ENCODE measurements at regions not wholly inside any gene's neighbourhood (a gene's known extent, or its start where the extent isn't known, plus 50 kb on each side); places are given as distances from the start of the nearest gene placed in this dataset.

DNA sequence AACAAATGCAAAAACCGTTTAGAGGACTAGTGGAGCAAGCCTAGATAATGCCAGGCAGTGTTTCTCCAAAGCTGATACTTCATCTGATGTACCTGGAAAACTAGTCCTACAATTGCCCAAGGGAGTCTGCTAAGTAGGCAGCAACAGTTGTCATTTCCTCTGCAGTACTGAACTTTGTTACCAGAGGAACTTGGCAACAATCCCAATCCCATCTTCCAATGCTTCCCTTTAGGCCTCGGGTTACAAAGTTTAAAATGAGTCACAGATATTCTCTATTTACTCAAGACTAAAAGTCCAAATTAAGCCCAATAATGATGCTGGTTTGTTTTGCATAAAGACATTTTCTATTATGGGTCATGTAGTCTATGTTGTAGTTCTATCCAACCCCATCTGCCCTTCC lies 120.0 kb upstream of the GLRA2 start:
- no peaks in the 10 kb centered on the region for H3F3A ChIP-seq (ENCODE audit: insufficient read depth, low read length, poor library complexity, severe bottlenecking)
- no peaks in the 10 kb centered on the region for H3K9me2 ChIP-seq (ENCODE audit: insufficient read depth, low read length)
- no peak for TF ChIP-seq SMC3 (conservative IDR thresholded peaks at IDR 0.05; ENCODE audit: poor library complexity)
- no peak for TF ChIP-seq EP300 (conservative IDR thresholded peaks at IDR 0.05; ENCODE audit: poor library complexity, severe bottlenecking)
- H3K27ac ChIP-seq (ENCODE audit: low read length) = no peak overlapping the region
- no peak overlapping the region for H2AFZ ChIP-seq (ENCODE audit: low read depth, low read length)
- H3K9me3 ChIP-seq (ENCODE audit: low read length) = no peaks in the 10 kb centered on the region
- H4K20me1 ChIP-seq (ENCODE audit: insufficient read depth) = no peaks in the 10 kb centered on the region
- H3K4me3 ChIP-seq (ENCODE audit: low read length) = no peak overlapping the region
- H3K9ac ChIP-seq (ENCODE audit: low read length) = no peak overlapping the region
- H3K4me2 ChIP-seq (ENCODE audit: low read length) = no peak overlapping the region
- no peaks in the 10 kb centered on the region for H3K27me3 ChIP-seq (ENCODE audit: insufficient read depth, low read depth, low read length)
- H3K79me2 ChIP-seq (replicated peaks; ENCODE audit: insufficient read depth, low read length) = no peaks in the 10 kb centered on the region
- no peaks in the 10 kb centered on the region for H3K36me3 ChIP-seq (ENCODE audit: insufficient read depth, low read length)

DNA sequence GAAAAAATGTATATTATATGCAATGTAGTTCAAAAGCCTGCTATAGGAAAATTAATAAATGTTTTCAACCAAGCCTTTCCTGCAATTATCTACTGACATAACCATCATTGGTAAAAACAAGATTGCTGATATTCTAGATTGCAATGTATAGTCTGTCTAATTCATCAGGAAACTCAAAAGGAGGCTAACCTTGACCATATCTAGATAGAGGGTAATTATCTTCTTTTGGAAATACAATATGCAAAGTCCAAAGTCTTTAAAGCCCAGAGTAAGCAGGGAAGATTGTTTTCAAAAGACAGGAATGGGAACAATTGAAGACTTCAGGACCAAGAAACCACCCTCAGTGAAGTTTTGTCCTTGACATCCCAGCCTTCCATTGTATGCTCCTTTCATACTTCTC lies 123.1 kb upstream of the GLRA2 start:
- no peak for TF ChIP-seq POLR2AphosphoS5 (IDR thresholded peaks at IDR 0.05)
- TF ChIP-seq, protein P1, sequence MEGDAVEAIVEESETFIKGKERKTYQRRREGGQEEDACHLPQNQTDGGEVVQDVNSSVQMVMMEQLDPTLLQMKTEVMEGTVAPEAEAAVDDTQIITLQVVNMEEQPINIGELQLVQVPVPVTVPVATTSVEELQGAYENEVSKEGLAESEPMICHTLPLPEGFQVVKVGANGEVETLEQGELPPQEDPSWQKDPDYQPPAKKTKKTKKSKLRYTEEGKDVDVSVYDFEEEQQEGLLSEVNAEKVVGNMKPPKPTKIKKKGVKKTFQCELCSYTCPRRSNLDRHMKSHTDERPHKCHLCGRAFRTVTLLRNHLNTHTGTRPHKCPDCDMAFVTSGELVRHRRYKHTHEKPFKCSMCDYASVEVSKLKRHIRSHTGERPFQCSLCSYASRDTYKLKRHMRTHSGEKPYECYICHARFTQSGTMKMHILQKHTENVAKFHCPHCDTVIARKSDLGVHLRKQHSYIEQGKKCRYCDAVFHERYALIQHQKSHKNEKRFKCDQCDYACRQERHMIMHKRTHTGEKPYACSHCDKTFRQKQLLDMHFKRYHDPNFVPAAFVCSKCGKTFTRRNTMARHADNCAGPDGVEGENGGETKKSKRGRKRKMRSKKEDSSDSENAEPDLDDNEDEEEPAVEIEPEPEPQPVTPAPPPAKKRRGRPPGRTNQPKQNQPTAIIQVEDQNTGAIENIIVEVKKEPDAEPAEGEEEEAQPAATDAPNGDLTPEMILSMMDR (IDR thresholded peaks at IDR 0.05; ENCODE audit: poor library complexity, severe bottlenecking) = no peak
- TF ChIP-seq RAD21 (conservative IDR thresholded peaks at IDR 0.05) = no peak
- TF ChIP-seq EZH2 (IDR thresholded peaks at IDR 0.05; ENCODE audit: borderline replicate concordance, insufficient read depth, low read length, poor library complexity, severe bottlenecking) = no peak
- no peak for TF ChIP-seq TAF1 (IDR thresholded peaks at IDR 0.05; ENCODE audit: low read depth)
- no peak for TF ChIP-seq MXI1 (conservative IDR thresholded peaks at IDR 0.05; ENCODE audit: poor library complexity, severe bottlenecking)
- no peak for TF ChIP-seq EP300 (conservative IDR thresholded peaks at IDR 0.05; ENCODE audit: poor library complexity, severe bottlenecking)
- TF ChIP-seq, protein P2, sequence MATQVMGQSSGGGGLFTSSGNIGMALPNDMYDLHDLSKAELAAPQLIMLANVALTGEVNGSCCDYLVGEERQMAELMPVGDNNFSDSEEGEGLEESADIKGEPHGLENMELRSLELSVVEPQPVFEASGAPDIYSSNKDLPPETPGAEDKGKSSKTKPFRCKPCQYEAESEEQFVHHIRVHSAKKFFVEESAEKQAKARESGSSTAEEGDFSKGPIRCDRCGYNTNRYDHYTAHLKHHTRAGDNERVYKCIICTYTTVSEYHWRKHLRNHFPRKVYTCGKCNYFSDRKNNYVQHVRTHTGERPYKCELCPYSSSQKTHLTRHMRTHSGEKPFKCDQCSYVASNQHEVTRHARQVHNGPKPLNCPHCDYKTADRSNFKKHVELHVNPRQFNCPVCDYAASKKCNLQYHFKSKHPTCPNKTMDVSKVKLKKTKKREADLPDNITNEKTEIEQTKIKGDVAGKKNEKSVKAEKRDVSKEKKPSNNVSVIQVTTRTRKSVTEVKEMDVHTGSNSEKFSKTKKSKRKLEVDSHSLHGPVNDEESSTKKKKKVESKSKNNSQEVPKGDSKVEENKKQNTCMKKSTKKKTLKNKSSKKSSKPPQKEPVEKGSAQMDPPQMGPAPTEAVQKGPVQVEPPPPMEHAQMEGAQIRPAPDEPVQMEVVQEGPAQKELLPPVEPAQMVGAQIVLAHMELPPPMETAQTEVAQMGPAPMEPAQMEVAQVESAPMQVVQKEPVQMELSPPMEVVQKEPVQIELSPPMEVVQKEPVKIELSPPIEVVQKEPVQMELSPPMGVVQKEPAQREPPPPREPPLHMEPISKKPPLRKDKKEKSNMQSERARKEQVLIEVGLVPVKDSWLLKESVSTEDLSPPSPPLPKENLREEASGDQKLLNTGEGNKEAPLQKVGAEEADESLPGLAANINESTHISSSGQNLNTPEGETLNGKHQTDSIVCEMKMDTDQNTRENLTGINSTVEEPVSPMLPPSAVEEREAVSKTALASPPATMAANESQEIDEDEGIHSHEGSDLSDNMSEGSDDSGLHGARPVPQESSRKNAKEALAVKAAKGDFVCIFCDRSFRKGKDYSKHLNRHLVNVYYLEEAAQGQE (IDR thresholded peaks at IDR 0.05; ENCODE audit: borderline replicate concordance) = no peak
- TF ChIP-seq SMC3 (conservative IDR thresholded peaks at IDR 0.05; ENCODE audit: poor library complexity) = no peak
- no peaks in the 10 kb centered on the region for H3K27me3 ChIP-seq (ENCODE audit: insufficient read depth, low read depth, low read length)
- H3K4me3 ChIP-seq (ENCODE audit: low read length) = no peak overlapping the region
- H3K36me3 ChIP-seq (ENCODE audit: insufficient read depth, low read length) = no peaks in the 10 kb centered on the region
- no peaks in the 10 kb centered on the region for H3K9me3 ChIP-seq (ENCODE audit: low read length)
- H3F3A ChIP-seq (ENCODE audit: insufficient read depth, low read length, poor library complexity, severe bottlenecking) = no peaks in the 10 kb centered on the region
- no peak overlapping the region for H2AFZ ChIP-seq (ENCODE audit: low read depth, low read length)
- H3K27ac ChIP-seq (ENCODE audit: low read length) = no peak overlapping the region
- H3K9ac ChIP-seq (ENCODE audit: low read length) = no peak overlapping the region
- no peak overlapping the region for H3K4me2 ChIP-seq (ENCODE audit: low read length)
- H3K9me2 ChIP-seq (ENCODE audit: insufficient read depth, low read length) = no peaks in the 10 kb centered on the region
- no peaks in the 10 kb centered on the region for H4K20me1 ChIP-seq (ENCODE audit: insufficient read depth)
- no peaks in the 10 kb centered on the region for H3K79me2 ChIP-seq (replicated peaks; ENCODE audit: insufficient read depth, low read length)

DNA sequence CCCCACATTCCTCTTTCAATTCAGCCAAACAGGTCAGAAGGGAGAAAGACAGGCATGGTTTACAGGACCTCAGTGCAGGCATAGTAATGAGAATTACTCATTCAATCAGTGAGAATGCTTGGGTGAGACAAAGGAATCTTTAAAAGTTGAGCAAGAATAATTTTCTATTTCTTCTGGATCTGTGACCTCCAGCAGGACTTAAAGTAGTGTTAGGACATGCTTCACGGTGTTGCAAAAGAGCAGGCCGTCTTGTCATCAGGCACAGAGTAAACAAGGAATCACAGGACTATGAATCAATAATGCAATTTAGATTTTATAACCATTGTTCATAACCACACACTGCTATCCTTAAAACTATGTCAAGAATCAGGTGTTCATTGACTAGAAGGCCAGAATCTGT lies 130.6 kb upstream of the GLRA2 start:
- H3K27me3 ChIP-seq (ENCODE audit: insufficient read depth, low read depth, low read length) = no peaks in the 10 kb centered on the region
- H3K9me3 ChIP-seq (ENCODE audit: low read length) = no peaks in the 10 kb centered on the region
- no peak overlapping the region for H3K9ac ChIP-seq (ENCODE audit: low read length)
- no peak overlapping the region for H3K4me3 ChIP-seq (ENCODE audit: low read length)
- H3K27ac ChIP-seq (ENCODE audit: low read length) = no peak overlapping the region
- H3F3A ChIP-seq (ENCODE audit: insufficient read depth, low read length, poor library complexity, severe bottlenecking) = no peaks in the 10 kb centered on the region
- H3K4me2 ChIP-seq (ENCODE audit: low read length) = no peak overlapping the region
- H2AFZ ChIP-seq (ENCODE audit: low read depth, low read length) = no peak overlapping the region
- H3K36me3 ChIP-seq (ENCODE audit: insufficient read depth, low read length) = no peaks in the 10 kb centered on the region
- no peaks in the 10 kb centered on the region for H4K20me1 ChIP-seq (ENCODE audit: insufficient read depth)
- no peaks in the 10 kb centered on the region for H3K79me2 ChIP-seq (replicated peaks; ENCODE audit: insufficient read depth, low read length)
- no peak for TF ChIP-seq EZH2 (IDR thresholded peaks at IDR 0.05; ENCODE audit: borderline replicate concordance, insufficient read depth, low read length, poor library complexity, severe bottlenecking)
- TF ChIP-seq SMC3 (conservative IDR thresholded peaks at IDR 0.05; ENCODE audit: poor library complexity) = no peak
- no peak for TF ChIP-seq TAF1 (IDR thresholded peaks at IDR 0.05; ENCODE audit: low read depth)
- TF ChIP-seq, protein P1 (IDR thresholded peaks at IDR 0.05; ENCODE audit: poor library complexity, severe bottlenecking) = no peak
- TF ChIP-seq RAD21 (conservative IDR thresholded peaks at IDR 0.05) = no peak
- TF ChIP-seq EP300 (conservative IDR thresholded peaks at IDR 0.05; ENCODE audit: poor library complexity, severe bottlenecking) = no peak
- no peak for TF ChIP-seq MXI1 (conservative IDR thresholded peaks at IDR 0.05; ENCODE audit: poor library complexity, severe bottlenecking)
- no peaks in the 10 kb centered on the region for H3K9me2 ChIP-seq (ENCODE audit: insufficient read depth, low read length)
